HG02973 (cell line): ENCODE measurements at regions not wholly inside any gene's neighbourhood (a gene's known extent, or its start where the extent isn't known, plus 50 kb on each side); places are given as distances from the start of the nearest gene placed in this dataset.
"Not testable (repeated sequence)": the region's sequence is repeated elsewhere in the genome, so short reads cannot be mapped to it uniquely, and the experiment has no call there.

Experiments used
- ATAC-seq: cut with Tn5 transposase; IDR thresholded peaks from one replicate; pipeline ENCODE4 v1.9.1; 2021; ENCODE audit warnings: moderate library complexity; ENCODE audit not compliant: unreplicated experiment

GRCh38 chr1:220420726-220421125 lies 107.2 kb upstream of the MARK1 start:
- no peak for ATAC-seq

GRCh38 chr1:220412382-220412781 lies 115.6 kb upstream of the MARK1 start:
- ATAC-seq = not testable (repeated sequence)

- no peak for ATAC-seq
These were observed 117.3 kb upstream of the MARK1 start for GRCh38 chr1:220410611-220411010.

- ATAC-seq = no peak
These were observed 118.0 kb upstream of the MARK1 start for GRCh38 chr1:220409771-220410595.

- no peak for ATAC-seq
These were observed 120.7 kb upstream of the MARK1 start for GRCh38 chr1:220407191-220407590.

GRCh38 chr1:220398238-220398637 lies 126.0 kb upstream of the RAB3GAP2 start:
- no peak for ATAC-seq

GRCh38 chr1:220391491-220391890 lies 119.2 kb upstream of the RAB3GAP2 start:
- ATAC-seq = no peak

- no peak for ATAC-seq
These were observed 117.4 kb upstream of the RAB3GAP2 start for GRCh38 chr1:220389634-220390033.

- no peak for ATAC-seq
These were observed 114.4 kb upstream of the RAB3GAP2 start for GRCh38 chr1:220386494-220387195.

- no peak for ATAC-seq
These were observed 112.9 kb upstream of the RAB3GAP2 start for GRCh38 chr1:220385158-220385557.

GRCh38 chr1:220382994-220383393 lies 110.7 kb upstream of the RAB3GAP2 start:
- ATAC-seq = no peak

- ATAC-seq = no peak
These were observed 108.6 kb upstream of the RAB3GAP2 start for GRCh38 chr1:220380885-220381284.

GRCh38 chr1:220378571-220379302 lies 106.5 kb upstream of the RAB3GAP2 start:
- no peak for ATAC-seq

- no peak for ATAC-seq
These were observed 103.5 kb upstream of the RAB3GAP2 start for GRCh38 chr1:220375715-220376114.

- no peak for ATAC-seq
These were observed 102.2 kb upstream of the RAB3GAP2 start for GRCh38 chr1:220374449-220374848.

- ATAC-seq = no peak
These were observed 100.2 kb upstream of the RAB3GAP2 start for GRCh38 chr1:220372451-220372850.

- no peak for ATAC-seq
These were observed 99.1 kb upstream of the RAB3GAP2 start for GRCh38 chr1:220371324-220371723.

- no peak for ATAC-seq
These were observed 97.9 kb upstream of the RAB3GAP2 start for GRCh38 chr1:220370041-220370700.

GRCh38 chr1:220369511-220369910 lies 97.3 kb upstream of the RAB3GAP2 start:
- ATAC-seq = no peak

GRCh38 chr1:220368352-220369265 lies 96.4 kb upstream of the RAB3GAP2 start:
- ATAC-seq = no peak
